ENCODE measurements at regions not wholly inside any gene's neighbourhood (a gene's known extent, or its start where the extent isn't known, plus 50 kb on each side); places are given as distances from the start of the nearest gene placed in this dataset.

GRCh38 chr4:106444557-106444956 lies 76.0 kb upstream of the GIMD1 start:
- TF ChIP-seq YY1 (IDR thresholded peaks at IDR 0.05; ENCODE audit: low read depth, low read length), result no peak
- TF ChIP-seq, protein P1, sequence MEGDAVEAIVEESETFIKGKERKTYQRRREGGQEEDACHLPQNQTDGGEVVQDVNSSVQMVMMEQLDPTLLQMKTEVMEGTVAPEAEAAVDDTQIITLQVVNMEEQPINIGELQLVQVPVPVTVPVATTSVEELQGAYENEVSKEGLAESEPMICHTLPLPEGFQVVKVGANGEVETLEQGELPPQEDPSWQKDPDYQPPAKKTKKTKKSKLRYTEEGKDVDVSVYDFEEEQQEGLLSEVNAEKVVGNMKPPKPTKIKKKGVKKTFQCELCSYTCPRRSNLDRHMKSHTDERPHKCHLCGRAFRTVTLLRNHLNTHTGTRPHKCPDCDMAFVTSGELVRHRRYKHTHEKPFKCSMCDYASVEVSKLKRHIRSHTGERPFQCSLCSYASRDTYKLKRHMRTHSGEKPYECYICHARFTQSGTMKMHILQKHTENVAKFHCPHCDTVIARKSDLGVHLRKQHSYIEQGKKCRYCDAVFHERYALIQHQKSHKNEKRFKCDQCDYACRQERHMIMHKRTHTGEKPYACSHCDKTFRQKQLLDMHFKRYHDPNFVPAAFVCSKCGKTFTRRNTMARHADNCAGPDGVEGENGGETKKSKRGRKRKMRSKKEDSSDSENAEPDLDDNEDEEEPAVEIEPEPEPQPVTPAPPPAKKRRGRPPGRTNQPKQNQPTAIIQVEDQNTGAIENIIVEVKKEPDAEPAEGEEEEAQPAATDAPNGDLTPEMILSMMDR (IDR thresholded peaks at IDR 0.05 in 2 of 3, conservative IDR thresholded peaks at IDR 0.05 in 1 of 3; ENCODE audit: control insufficient read depth in 2 of 3, extremely low read depth in 1 of 3, insufficient read depth in 1 of 3, low read depth in 3 of 3, low read length in 3 of 3), result no peak
- TF ChIP-seq BHLHE40 (IDR thresholded peaks at IDR 0.05; ENCODE audit: borderline replicate concordance in 1 of 2, low read depth in 2 of 2, low read length in 1 of 2), result no peak
- TF ChIP-seq MAX (IDR thresholded peaks at IDR 0.05; ENCODE audit: low read depth, low read length), result no peak
- no peak for TF ChIP-seq GABPA (IDR thresholded peaks at IDR 0.05; ENCODE audit: low read depth)
- TF ChIP-seq TAF1 (IDR thresholded peaks at IDR 0.05; ENCODE audit: borderline replicate concordance, low read depth, low read length), result no peak
- no peak for TF ChIP-seq CHD2 (IDR thresholded peaks at IDR 0.05; ENCODE audit: borderline replicate concordance, low read depth, low read length)
